Mucosa of rectum (tissue), 2 donors: ENCODE measurements at regions not wholly inside any gene's neighbourhood (a gene's known extent, or its start where the extent isn't known, plus 50 kb on each side); places are given as distances from the start of the nearest gene placed in this dataset.
A peak's percentile ranks its signal among the peaks of the same experiment; 100 is the strongest.
"Not testable (repeated sequence)": the region's sequence is repeated elsewhere in the genome, so short reads cannot be mapped to it uniquely, and the experiment has no call there.

Experiments used
- H3K27ac ChIP-seq, 2 donors: one replicate each; pipeline ENCODE4 v1.7.0; 2013; ENCODE audit warnings: inconsistent platforms in 2 of 2, low read depth in 2 of 2, low read length in 2 of 2
- H3K27me3 ChIP-seq, 2 donors: one replicate each; pipeline ENCODE4 v1.7.0; 2013; ENCODE audit warnings: low read length in 2 of 2; ENCODE audit not compliant: control insufficient read depth in 2 of 2, insufficient read depth in 2 of 2
- H3K36me3 ChIP-seq, 2 donors: one replicate each; pipeline ENCODE4 v1.7.0; 2013; ENCODE audit warnings: low read length in 2 of 2; ENCODE audit not compliant: control insufficient read depth in 2 of 2, insufficient read depth in 2 of 2
- H3K4me1 ChIP-seq, 2 donors: one replicate each; pipeline ENCODE4 v1.7.0; 2013; ENCODE audit warnings: low read length in 2 of 2, mild to moderate bottlenecking in 1 of 2; ENCODE audit not compliant: control insufficient read depth in 2 of 2, insufficient read depth in 2 of 2
- H3K4me3 ChIP-seq, 2 donors: one replicate each; pipeline ENCODE4 v1.7.0; 2013; ENCODE audit warnings: low read length in 2 of 2
- H3K9ac ChIP-seq, 2 donors: one replicate each; pipeline ENCODE4 v1.7.0; 2013; ENCODE audit warnings: low read length in 2 of 2, low read depth in 1 of 2, mild to moderate bottlenecking in 1 of 2
- H3K9me3 ChIP-seq, 2 donors: one replicate each; pipeline ENCODE4 v1.7.0; 2013; ENCODE audit warnings: low read length in 2 of 2; ENCODE audit not compliant: control insufficient read depth in 2 of 2
- donor health status: healthy.
- donor health status: Normal muscosa, but diverticular disease.

DNA sequence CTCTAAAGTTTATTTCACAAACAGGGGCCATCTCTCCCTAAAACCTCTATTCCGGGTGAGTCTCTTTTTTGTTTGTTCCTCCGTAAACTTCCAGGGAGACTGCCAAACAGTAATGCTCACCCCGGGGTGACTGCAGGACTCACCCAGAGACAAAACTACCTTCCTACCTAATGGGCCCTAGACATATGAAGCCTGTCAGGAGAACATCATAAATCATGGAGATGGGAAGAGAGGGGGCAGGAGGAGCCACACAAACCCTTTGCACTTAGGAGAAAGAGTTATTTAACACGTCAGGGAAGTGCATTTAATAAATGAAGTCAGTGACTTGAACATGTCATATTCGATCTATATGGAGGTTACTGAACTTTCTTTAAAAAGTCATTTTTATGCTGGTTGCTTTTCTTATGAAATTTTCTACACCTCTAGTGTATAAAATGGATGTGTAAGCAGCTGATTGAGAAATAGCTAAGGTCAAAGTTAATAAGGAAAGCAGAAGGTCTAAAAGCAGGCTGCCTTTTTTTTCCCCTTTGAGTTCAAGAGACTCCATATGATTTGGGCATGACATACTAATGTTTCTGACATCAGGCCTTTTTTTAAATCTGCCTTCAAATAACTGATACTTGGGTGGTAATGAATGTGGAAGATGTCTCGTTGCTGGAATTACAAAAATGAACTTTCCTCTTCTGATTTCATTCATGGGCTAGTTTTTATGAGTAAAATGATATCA, 286.9 kb upstream of the USP25 start:
- Histone ChIP-seq H3K4me3 (no peak overlapping the region), H3K9me3 (no peaks in the 10 kb centered on the region), H3K27ac (no peak overlapping the region), H3K4me1 (no peaks in the 10 kb centered on the region), H3K27me3 (no peaks in the 10 kb centered on the region), H3K9ac (no peak overlapping the region), H3K36me3 (no peaks in the 10 kb centered on the region)

DNA sequence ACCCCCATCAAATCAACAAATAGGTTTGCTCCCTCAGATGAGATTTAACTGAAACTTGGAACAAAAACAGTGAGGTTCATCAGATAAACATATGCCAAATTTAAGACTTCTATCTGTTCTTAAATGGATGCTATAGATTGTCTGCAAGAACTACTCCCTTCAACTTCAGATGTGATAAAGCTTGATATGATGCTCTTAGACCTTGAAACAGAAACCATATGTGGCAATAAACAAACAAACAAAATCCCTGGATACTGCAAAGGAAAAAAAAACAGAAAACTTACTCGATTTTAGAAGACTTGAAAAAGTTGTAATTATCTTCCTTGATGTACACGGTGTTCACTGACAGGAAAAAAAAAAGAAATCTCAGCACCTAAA, 286.1 kb upstream of the USP25 start:
- Histone ChIP-seq H3K27me3 (no peaks in the 10 kb centered on the region), H3K4me1 (no peaks in the 10 kb centered on the region), H3K36me3 (no peaks in the 10 kb centered on the region), H3K4me3 (no peak overlapping the region), H3K9ac (no peak overlapping the region), H3K27ac (no peak overlapping the region), H3K9me3 (no peaks in the 10 kb centered on the region)

DNA sequence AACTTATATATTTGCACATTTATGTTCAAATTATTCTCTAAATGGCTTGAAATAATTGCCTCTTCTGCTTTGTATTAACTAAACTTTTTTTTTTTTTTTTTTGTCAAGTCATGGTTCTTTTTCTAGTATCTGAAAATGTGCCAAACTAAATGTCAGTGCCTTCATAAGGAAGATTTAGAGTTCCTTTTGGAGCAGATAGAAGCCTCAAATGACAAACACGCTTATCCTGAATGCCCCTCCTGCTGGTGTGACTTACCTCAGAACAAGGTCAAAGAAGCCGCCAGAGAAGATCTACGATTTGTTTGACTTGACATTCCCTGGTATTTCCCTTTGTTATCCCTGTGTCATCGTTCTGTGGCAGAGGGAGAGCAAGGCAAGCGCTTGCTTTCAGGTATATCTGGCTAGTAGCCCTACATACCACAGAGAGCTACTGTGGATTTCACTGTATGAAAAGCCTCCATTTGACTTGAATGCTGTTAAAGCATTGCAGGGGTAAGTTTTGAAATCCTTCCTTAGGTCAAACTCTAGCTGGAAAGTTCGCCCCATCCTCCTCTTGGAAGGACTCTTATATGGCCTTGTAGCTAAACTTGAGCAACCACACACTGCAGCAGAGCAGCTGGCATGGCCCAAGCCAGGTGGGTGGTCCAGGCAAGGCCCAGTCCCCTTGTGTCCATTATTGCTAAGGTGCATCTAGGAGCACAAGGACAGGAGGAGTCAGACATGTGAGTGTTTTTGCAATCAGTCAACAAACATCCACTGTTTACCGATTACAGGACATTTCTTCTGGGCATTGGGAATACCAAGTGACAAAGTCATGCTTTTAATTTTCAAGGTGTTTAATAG, 285.4 kb upstream of the USP25 start:
- H3K36me3 ChIP-seq = no peaks in the 10 kb centered on the region
- no peak overlapping the region for H3K4me3 ChIP-seq
- H3K4me1 ChIP-seq = no peaks in the 10 kb centered on the region
- no peak overlapping the region for H3K9ac ChIP-seq
- no peaks in the 10 kb centered on the region for H3K27me3 ChIP-seq
- H3K27ac ChIP-seq = no peak overlapping the region
- no peaks in the 10 kb centered on the region for H3K9me3 ChIP-seq

DNA sequence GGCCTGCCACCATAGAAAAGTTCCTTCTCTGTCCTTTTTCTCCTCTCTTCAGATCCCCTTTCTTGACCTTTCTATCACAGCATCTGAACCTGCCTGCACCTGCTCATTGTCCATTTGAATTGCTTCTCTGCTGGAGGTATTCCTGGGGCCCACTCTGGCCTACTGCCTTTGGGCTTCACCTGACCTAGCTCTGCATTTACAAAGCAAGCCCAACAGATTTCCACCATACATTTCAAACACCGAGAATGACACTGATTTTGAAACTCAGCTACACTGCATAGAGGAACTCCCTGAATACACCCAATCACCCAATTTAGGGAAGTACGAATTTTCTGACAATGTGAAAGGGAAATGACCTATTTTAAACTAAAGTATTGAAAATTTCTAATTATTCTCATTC, 284.5 kb upstream of the USP25 start:
- no peak overlapping the region for H3K27ac ChIP-seq
- no peaks in the 10 kb centered on the region for H3K27me3 ChIP-seq
- no peaks in the 10 kb centered on the region for H3K4me1 ChIP-seq
- H3K9me3 ChIP-seq = no peaks in the 10 kb centered on the region
- H3K4me3 ChIP-seq = no peak overlapping the region
- H3K9ac ChIP-seq = no peak overlapping the region
- H3K36me3 ChIP-seq = no peaks in the 10 kb centered on the region

DNA sequence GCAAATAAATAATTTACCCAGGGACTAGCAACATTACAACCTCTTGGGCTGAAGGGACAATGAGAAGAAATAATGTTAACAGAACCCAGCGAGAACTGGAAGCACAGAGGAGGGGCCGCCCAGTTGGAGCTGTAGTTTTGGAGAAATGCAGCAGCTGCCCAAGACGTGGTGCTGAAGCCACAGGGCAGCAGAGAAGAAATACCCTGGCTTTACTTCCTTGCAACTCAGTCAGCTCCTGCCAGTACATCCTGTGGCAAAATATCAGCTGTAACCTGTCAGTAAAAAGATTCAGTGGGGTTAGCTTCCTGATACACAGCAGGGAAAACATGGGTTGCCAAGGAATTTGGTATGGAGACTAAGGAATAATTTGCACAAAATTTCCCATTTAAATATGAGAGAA, 283.6 kb upstream of the USP25 start:
- no peaks in the 10 kb centered on the region for H3K36me3 ChIP-seq
- H3K4me1 ChIP-seq = no peaks in the 10 kb centered on the region
- no peak overlapping the region for H3K27ac ChIP-seq
- H3K27me3 ChIP-seq = no peaks in the 10 kb centered on the region
- H3K9me3 ChIP-seq = no peaks in the 10 kb centered on the region
- H3K9ac ChIP-seq = no peak overlapping the region
- H3K4me3 ChIP-seq = no peak overlapping the region

DNA sequence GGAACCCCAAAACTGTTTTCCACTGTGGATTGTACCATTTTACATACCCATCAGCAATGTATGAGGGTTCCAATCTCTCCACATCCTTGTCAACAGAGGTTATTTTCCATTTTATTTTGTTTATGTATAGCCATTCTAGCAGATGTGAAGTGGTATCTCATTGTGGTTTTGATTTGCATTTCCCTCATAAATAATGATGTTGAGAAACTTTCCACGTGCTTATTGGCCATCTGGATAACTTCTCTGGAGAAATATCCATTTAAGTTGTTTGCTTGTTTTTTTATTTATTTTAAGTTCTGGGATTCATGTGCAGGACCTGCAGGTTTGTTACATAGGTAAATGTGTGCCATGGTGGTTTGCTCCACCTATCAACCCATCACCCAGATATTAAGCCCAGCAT, 280.2 kb upstream of the USP25 start:
- peaks cover 0 to 3% of the 10 kb centered on the region in 2 donors for H3K4me1 ChIP-seq
- H3K9me3 ChIP-seq = no peaks in the 10 kb centered on the region
- no peaks in the 10 kb centered on the region for H3K36me3 ChIP-seq
- no peak overlapping the region for H3K4me3 ChIP-seq
- no peak overlapping the region for H3K27ac ChIP-seq
- no peak overlapping the region for H3K9ac ChIP-seq
- H3K27me3 ChIP-seq = no peaks in the 10 kb centered on the region

DNA sequence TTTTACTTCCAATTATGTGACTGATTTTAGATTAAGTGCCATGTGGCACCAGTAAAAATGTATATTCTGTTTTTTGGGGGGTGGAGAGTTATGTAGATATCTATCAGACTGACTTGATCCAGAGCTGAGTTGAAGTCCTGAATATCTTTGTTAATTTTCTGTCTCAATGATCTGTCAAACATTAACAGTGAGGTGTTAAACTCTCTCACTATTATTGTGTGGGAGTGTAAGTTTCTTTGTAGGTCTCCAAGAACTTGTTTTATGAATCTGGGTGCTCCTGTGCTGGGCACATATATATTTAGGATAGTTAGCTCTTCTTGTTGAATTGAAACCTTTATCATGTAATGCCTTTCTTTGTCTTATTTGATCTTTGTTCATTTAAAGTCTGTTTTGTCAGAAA, 276.5 kb upstream of the USP25 start:
- no peaks in the 10 kb centered on the region for H3K36me3 ChIP-seq
- H3K4me3 ChIP-seq = no peak overlapping the region
- no peak overlapping the region for H3K9ac ChIP-seq
- H3K27ac ChIP-seq = no peak overlapping the region
- H3K27me3 ChIP-seq = no peaks in the 10 kb centered on the region
- H3K9me3 ChIP-seq = no peaks in the 10 kb centered on the region
- H3K4me1 ChIP-seq = peaks cover 5 to 12% of the 10 kb centered on the region in 2 donors

DNA sequence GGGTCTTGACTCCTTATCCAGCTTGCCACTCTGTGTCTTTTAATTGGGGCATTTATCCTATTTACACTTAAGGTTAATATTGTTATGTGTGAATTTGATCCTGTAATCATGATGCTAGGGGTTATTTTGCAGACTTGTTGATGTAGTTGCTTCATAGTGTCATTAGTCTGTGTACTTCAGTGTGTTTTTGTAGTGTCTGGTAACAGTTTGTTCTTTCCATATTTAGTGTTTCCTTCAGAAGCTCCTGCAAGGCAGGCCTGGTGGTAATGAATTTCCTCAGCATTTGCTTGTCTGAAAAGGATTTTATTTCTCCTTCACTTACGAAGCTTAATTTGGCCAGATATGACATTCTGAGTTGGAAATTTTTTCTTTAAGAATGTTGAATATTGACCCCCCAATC, 276.0 kb upstream of the USP25 start:
- H3K27me3 ChIP-seq, H3K36me3 ChIP-seq, H3K4me3 ChIP-seq, H3K9me3 ChIP-seq, H3K9ac ChIP-seq, H3K27ac ChIP-seq: not testable (repeated sequence)
- peaks cover 5 to 12% of the 10 kb centered on the region in 2 donors for H3K4me1 ChIP-seq

DNA sequence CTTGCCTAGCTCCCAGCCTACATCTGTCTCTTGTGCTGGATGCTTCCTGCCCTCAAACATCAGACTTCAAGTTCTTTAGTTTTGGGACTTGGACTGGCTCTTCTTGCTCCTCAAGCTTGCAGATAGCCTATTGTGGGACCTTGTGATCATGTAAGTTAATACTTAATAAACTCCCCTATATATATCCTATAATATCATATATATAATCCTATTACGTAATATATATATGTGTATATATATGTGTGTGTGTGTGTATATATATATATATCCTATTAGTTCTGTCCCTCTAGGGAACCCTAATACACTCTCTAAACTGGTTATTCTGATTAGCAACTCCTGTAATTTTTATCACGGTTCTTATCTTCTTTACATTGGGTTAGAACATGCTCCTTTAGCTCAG, 274.9 kb upstream of the USP25 start:
- H3K9me3 ChIP-seq, H3K4me3 ChIP-seq, H3K27ac ChIP-seq: not testable (repeated sequence)

DNA sequence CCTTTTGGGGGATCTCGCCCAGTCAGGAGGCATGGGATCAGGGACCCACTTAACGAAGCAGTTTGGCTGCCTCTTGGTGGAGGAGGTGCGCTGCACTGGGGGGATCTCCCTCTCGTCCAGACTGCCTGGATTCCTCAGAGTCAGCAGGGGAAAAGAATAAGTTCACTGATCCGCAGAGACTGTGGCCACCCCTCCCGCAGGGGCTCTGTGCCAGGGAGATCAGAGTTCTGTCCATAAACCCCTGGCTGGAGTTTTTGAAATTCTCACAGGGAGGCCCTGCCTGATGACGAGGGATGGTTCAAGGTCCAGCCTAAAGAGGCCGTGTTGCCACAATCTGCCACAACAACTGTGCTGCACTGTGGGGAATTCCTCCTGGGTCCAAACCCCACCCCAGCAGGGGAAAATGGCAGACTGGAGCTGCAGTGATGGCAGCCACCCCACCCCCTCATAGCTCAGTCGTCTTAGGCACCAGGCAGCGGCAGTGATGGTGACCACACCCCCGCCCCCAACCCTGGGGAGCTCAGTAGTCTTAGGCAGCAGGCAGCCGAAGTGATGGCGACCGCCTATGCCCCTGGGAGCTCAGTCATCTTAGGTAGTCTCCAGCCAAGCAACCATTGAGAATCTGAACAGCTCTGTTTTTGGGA, 273.8 kb upstream of the USP25 start:
- peak overlapping the region; percentile 70 to 83 for H3K27ac ChIP-seq
- peaks cover 5 to 12% of the 10 kb centered on the region in 2 donors for H3K4me1 ChIP-seq
- no peaks in the 10 kb centered on the region for H3K9me3 ChIP-seq
- H3K27me3 ChIP-seq = no peaks in the 10 kb centered on the region
- H3K36me3 ChIP-seq = no peaks in the 10 kb centered on the region
- peak overlapping the region; percentile 64 to 74 for H3K4me3 ChIP-seq
- peak overlapping the region; percentile 17 to 52 for H3K9ac ChIP-seq

More for the DNA sequence above, 274.9 kb upstream of the USP25 start:
- not testable (repeated sequence) for H3K36me3 ChIP-seq, H3K27me3 ChIP-seq, H3K9ac ChIP-seq
- peaks cover 5 to 12% of the 10 kb centered on the region in 2 donors for H3K4me1 ChIP-seq
